ENCODE measurements at regions not wholly inside any gene's neighbourhood (a gene's known extent, or its start where the extent isn't known, plus 50 kb on each side); places are given as distances from the start of the nearest gene placed in this dataset.

GRCh38 chr2:60051991-60052390 lies 501.5 kb downstream of the BCL11A start:
- H3K4me3 ChIP-seq (ENCODE audit: low read length) = no peak overlapping the region
- TF ChIP-seq, protein P1, sequence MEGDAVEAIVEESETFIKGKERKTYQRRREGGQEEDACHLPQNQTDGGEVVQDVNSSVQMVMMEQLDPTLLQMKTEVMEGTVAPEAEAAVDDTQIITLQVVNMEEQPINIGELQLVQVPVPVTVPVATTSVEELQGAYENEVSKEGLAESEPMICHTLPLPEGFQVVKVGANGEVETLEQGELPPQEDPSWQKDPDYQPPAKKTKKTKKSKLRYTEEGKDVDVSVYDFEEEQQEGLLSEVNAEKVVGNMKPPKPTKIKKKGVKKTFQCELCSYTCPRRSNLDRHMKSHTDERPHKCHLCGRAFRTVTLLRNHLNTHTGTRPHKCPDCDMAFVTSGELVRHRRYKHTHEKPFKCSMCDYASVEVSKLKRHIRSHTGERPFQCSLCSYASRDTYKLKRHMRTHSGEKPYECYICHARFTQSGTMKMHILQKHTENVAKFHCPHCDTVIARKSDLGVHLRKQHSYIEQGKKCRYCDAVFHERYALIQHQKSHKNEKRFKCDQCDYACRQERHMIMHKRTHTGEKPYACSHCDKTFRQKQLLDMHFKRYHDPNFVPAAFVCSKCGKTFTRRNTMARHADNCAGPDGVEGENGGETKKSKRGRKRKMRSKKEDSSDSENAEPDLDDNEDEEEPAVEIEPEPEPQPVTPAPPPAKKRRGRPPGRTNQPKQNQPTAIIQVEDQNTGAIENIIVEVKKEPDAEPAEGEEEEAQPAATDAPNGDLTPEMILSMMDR (conservative IDR thresholded peaks at IDR 0.05; ENCODE audit: low read depth, low read length) = no peak
- DNase-seq (ENCODE audit: low read depth) = no peak

- TF ChIP-seq, protein P1 (conservative IDR thresholded peaks at IDR 0.05; ENCODE audit: low read depth, low read length) = no peak
- no peak overlapping the region for H3K4me3 ChIP-seq (ENCODE audit: low read length)
- no peak for DNase-seq (ENCODE audit: low read depth)
Measured at GRCh38 chr2:60047944-60048525, 505.4 kb downstream of the BCL11A start.

GRCh38 chr2:60047347-60047746 lies 506.1 kb downstream of the BCL11A start:
- DNase-seq (ENCODE audit: low read depth) = no peak
- H3K4me3 ChIP-seq (ENCODE audit: low read length) = no peak overlapping the region
- TF ChIP-seq, protein P1 (conservative IDR thresholded peaks at IDR 0.05; ENCODE audit: low read depth, low read length) = no peak

- TF ChIP-seq, protein P1 (conservative IDR thresholded peaks at IDR 0.05; ENCODE audit: low read depth, low read length) = no peak
- H3K4me3 ChIP-seq (ENCODE audit: low read length) = no peak overlapping the region
- DNase-seq (ENCODE audit: low read depth) = no peak
Measured at GRCh38 chr2:60046529-60046928, 506.9 kb downstream of the BCL11A start.

- DNase-seq (ENCODE audit: low read depth) = no peak
- TF ChIP-seq, protein P1 (conservative IDR thresholded peaks at IDR 0.05; ENCODE audit: low read depth, low read length) = no peak
- H3K4me3 ChIP-seq (ENCODE audit: low read length) = no peak overlapping the region
Measured at GRCh38 chr2:60045456-60045855, 508.0 kb downstream of the BCL11A start.

DNA sequence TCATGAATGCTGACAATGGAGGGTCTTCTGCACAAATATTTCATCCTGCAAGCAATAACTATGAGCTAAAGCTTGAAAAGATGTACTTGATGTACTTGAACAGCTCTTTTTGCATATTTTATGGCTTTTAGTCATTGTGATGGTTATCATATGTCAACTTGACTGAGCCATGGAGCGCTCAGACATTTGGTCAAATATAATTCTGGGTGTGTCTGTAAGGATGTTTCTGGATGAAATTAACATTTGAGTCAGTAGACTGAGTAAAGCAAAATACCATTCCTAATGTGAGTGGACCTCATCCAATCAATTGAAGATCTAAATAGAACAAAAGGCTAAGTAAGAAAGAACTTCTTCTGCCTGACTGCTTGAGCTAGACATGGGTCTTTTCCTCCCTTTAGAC lies 509.0 kb downstream of the BCL11A start:
- TF ChIP-seq, protein P1 (conservative IDR thresholded peaks at IDR 0.05; ENCODE audit: low read depth, low read length) = no peak
- no peak for DNase-seq (ENCODE audit: low read depth)
- H3K4me3 ChIP-seq (ENCODE audit: low read length) = no peak overlapping the region

- no peak for DNase-seq (ENCODE audit: low read depth)
- H3K4me3 ChIP-seq (ENCODE audit: low read length) = no peak overlapping the region
- TF ChIP-seq, protein P1 (conservative IDR thresholded peaks at IDR 0.05; ENCODE audit: low read depth, low read length) = no peak
Measured at GRCh38 chr2:60042023-60042422, 511.4 kb downstream of the BCL11A start.

Data from retinal pigment epithelial cell (primary cell).